ENCODE measurements at regions not wholly inside any gene's neighbourhood (a gene's known extent, or its start where the extent isn't known, plus 50 kb on each side); places are given as distances from the start of the nearest gene placed in this dataset.
A peak's percentile ranks its signal among the peaks of the same experiment; 100 is the strongest.

GRCh38 chr2:152227969-152228592, 52.5 kb upstream of the STAM2 start:
- Histone ChIP-seq H3K36me3 (ENCODE audit: low read depth) (no peaks in the 10 kb centered on the region), H3K27me3 (ENCODE audit: insufficient read depth, poor library complexity, severe bottlenecking) (no peaks in the 10 kb centered on the region), H3K4me3 (ENCODE audit: severe bottlenecking) (no peak overlapping the region), H3K9me3 (ENCODE audit: severe bottlenecking) (no peaks in the 10 kb centered on the region), H3K4me1 (ENCODE audit: insufficient read depth, poor library complexity, severe bottlenecking) (peaks cover 11% of the 10 kb centered on the region), H3K27ac (ENCODE audit: poor library complexity, severe bottlenecking) (no peak overlapping the region)
- TF ChIP-seq, protein P1, sequence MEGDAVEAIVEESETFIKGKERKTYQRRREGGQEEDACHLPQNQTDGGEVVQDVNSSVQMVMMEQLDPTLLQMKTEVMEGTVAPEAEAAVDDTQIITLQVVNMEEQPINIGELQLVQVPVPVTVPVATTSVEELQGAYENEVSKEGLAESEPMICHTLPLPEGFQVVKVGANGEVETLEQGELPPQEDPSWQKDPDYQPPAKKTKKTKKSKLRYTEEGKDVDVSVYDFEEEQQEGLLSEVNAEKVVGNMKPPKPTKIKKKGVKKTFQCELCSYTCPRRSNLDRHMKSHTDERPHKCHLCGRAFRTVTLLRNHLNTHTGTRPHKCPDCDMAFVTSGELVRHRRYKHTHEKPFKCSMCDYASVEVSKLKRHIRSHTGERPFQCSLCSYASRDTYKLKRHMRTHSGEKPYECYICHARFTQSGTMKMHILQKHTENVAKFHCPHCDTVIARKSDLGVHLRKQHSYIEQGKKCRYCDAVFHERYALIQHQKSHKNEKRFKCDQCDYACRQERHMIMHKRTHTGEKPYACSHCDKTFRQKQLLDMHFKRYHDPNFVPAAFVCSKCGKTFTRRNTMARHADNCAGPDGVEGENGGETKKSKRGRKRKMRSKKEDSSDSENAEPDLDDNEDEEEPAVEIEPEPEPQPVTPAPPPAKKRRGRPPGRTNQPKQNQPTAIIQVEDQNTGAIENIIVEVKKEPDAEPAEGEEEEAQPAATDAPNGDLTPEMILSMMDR (IDR thresholded peaks at IDR 0.05; ENCODE audit: poor library complexity, severe bottlenecking), result no peak
- DNase-seq (ENCODE audit: low spot score) (no peak), ATAC-seq (ENCODE audit: low read depth) (no peak)

DNA sequence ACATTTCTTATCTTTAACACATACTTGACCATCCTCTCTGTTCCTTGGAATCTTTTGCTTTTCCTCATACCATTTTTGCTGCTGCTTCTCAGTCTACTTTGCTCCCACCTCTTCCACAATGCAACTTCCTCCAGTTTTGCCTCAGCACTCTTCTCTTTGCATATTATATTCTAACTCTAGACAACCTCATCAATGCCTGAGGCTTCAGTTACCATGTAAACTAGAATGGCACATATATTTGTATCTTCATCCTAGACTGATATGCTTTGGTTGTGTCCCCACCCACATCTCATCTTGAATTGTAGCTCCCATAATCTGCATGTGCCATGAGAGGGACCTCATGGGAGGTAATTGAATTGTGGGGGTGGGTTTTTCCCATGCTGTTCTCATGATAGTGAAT, 55.9 kb upstream of the STAM2 start:
- H3K4me3 ChIP-seq (ENCODE audit: severe bottlenecking), result no peak overlapping the region
- H3K27me3 ChIP-seq (ENCODE audit: insufficient read depth, poor library complexity, severe bottlenecking), result no peaks in the 10 kb centered on the region
- H3K4me1 ChIP-seq (ENCODE audit: insufficient read depth, poor library complexity, severe bottlenecking), result no peaks in the 10 kb centered on the region
- H3K27ac ChIP-seq (ENCODE audit: poor library complexity, severe bottlenecking), result no peak overlapping the region
- no peaks in the 10 kb centered on the region for H3K36me3 ChIP-seq (ENCODE audit: low read depth)
- ATAC-seq (ENCODE audit: low read depth), result no peak
- no peaks in the 10 kb centered on the region for H3K9me3 ChIP-seq (ENCODE audit: severe bottlenecking)
- DNase-seq (ENCODE audit: low spot score), result no peak
- TF ChIP-seq, protein P1 (IDR thresholded peaks at IDR 0.05; ENCODE audit: poor library complexity, severe bottlenecking), result no peak

DNA sequence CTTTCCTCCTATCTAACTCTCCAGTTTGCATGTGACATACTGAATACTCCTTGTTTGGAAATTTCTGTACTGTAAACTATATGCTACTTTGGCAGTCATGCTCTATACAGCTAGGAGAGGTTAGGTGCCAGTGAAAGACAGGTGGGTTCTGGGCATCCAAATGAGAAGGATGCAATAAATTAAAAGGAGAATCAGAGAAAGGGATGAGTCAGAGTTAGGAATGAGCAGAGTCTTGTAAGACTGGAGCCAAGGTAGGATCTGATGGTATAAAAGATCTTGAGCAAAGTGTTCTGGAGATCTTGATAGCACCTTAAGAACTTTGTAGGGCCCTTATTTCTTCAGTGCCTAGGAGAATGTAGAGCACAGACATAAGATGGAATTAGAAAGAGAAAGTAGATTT, 58.7 kb upstream of the STAM2 start:
- TF ChIP-seq, protein P1 (IDR thresholded peaks at IDR 0.05; ENCODE audit: poor library complexity, severe bottlenecking), result no peak
- DNase-seq (ENCODE audit: low spot score), result no peak

GRCh38 chr2:152236191-152236925, 60.8 kb upstream of the STAM2 start:
- H3K9me3 ChIP-seq (ENCODE audit: severe bottlenecking), result peaks cover 15% of the 10 kb centered on the region
- DNase-seq (ENCODE audit: low spot score), result no peak
- H3K27me3 ChIP-seq (ENCODE audit: insufficient read depth, poor library complexity, severe bottlenecking), result no peaks in the 10 kb centered on the region
- no peak for ATAC-seq (ENCODE audit: low read depth)
- H3K27ac ChIP-seq (ENCODE audit: poor library complexity, severe bottlenecking), result no peak overlapping the region
- no peaks in the 10 kb centered on the region for H3K36me3 ChIP-seq (ENCODE audit: low read depth)
- TF ChIP-seq, protein P1 (IDR thresholded peaks at IDR 0.05; ENCODE audit: poor library complexity, severe bottlenecking), result no peak
- H3K4me3 ChIP-seq (ENCODE audit: severe bottlenecking), result no peak overlapping the region
- H3K4me1 ChIP-seq (ENCODE audit: insufficient read depth, poor library complexity, severe bottlenecking), result peaks cover 15% of the 10 kb centered on the region

More for the DNA sequence above, 58.7 kb upstream of the STAM2 start:
- H3K4me1 ChIP-seq (ENCODE audit: insufficient read depth, poor library complexity, severe bottlenecking), result no peaks in the 10 kb centered on the region
- no peaks in the 10 kb centered on the region for H3K27me3 ChIP-seq (ENCODE audit: insufficient read depth, poor library complexity, severe bottlenecking)
- H3K27ac ChIP-seq (ENCODE audit: poor library complexity, severe bottlenecking), result no peak overlapping the region
- no peaks in the 10 kb centered on the region for H3K36me3 ChIP-seq (ENCODE audit: low read depth)
- no peak overlapping the region for H3K4me3 ChIP-seq (ENCODE audit: severe bottlenecking)
- H3K9me3 ChIP-seq (ENCODE audit: severe bottlenecking), result peaks cover 2% of the 10 kb centered on the region
- ATAC-seq (ENCODE audit: low read depth), result peak; percentile 60; the same call in 2 of the 3 replicates

DNA sequence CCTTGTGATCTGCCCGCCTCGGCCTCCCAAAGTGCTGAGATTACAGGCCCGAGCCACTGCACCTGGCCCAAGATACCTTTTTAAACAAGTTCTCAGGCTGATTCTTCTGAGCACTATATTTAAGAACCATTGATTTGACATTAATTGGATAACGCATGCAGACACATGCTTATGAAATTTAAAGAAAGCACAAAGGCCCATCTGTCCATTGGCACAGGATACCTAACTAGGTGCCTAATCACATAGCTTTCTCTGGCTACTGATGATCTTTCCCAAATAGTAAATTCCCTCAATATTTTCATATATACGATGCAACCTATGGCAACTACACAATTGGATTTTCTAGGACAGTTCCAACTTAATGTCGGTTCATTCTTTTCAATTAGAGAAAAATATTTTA, 62.5 kb upstream of the STAM2 start:
- H3K4me3 ChIP-seq (ENCODE audit: severe bottlenecking), result no peak overlapping the region
- no peak for ATAC-seq (ENCODE audit: low read depth)
- DNase-seq (ENCODE audit: low spot score), result no peak

More for the DNA sequence above, 62.5 kb upstream of the STAM2 start:
- Histone ChIP-seq H3K9me3 (ENCODE audit: severe bottlenecking) (peaks cover 15% of the 10 kb centered on the region), H3K27me3 (ENCODE audit: insufficient read depth, poor library complexity, severe bottlenecking) (no peaks in the 10 kb centered on the region), H3K36me3 (ENCODE audit: low read depth) (no peaks in the 10 kb centered on the region), H3K27ac (ENCODE audit: poor library complexity, severe bottlenecking) (no peak overlapping the region), H3K4me1 (ENCODE audit: insufficient read depth, poor library complexity, severe bottlenecking) (peaks cover 31% of the 10 kb centered on the region)
- TF ChIP-seq, protein P1 (IDR thresholded peaks at IDR 0.05; ENCODE audit: poor library complexity, severe bottlenecking), result no peak
